ENCODE measurements at regions not wholly inside any gene's neighbourhood (a gene's known extent, or its start where the extent isn't known, plus 50 kb on each side); places are given as distances from the start of the nearest gene placed in this dataset.

GRCh38 chr6:95935736-95936135 is 80.0 kb upstream of the FUT9 start:
- H3K4me1 Mint-ChIP-seq (ENCODE audit: unreplicated experiment) = no peaks in the 10 kb centered on the region
- no peak overlapping the region for H3K27ac Mint-ChIP-seq (ENCODE audit: unreplicated experiment)
- no peak for TF ChIP-seq CTCF (IDR thresholded peaks at IDR 0.05; ENCODE audit: unreplicated experiment)

GRCh38 chr6:95946906-95947305 is 68.9 kb upstream of the FUT9 start:
- TF ChIP-seq CTCF (IDR thresholded peaks at IDR 0.05; ENCODE audit: unreplicated experiment) = no peak
- no peaks in the 10 kb centered on the region for H3K36me3 Mint-ChIP-seq (ENCODE audit: low read depth, unreplicated experiment)
- no peaks in the 10 kb centered on the region for H3K9me3 Mint-ChIP-seq (ENCODE audit: unreplicated experiment)
- H3K4me1 Mint-ChIP-seq (ENCODE audit: unreplicated experiment) = no peaks in the 10 kb centered on the region
- H3K27me3 Mint-ChIP-seq (ENCODE audit: unreplicated experiment) = no peaks in the 10 kb centered on the region
- no peak for DNase-seq (ENCODE audit: low spot score)
- H3K27ac Mint-ChIP-seq (ENCODE audit: unreplicated experiment) = no peak overlapping the region
- no peak overlapping the region for H3K4me3 Mint-ChIP-seq (ENCODE audit: unreplicated experiment)

More at GRCh38 chr6:95935736-95936135, 80.0 kb upstream of the FUT9 start:
- no peak for DNase-seq (ENCODE audit: low spot score)
- no peaks in the 10 kb centered on the region for H3K27me3 Mint-ChIP-seq (ENCODE audit: unreplicated experiment)
- no peak overlapping the region for H3K4me3 Mint-ChIP-seq (ENCODE audit: unreplicated experiment)
- no peaks in the 10 kb centered on the region for H3K9me3 Mint-ChIP-seq (ENCODE audit: unreplicated experiment)
- H3K36me3 Mint-ChIP-seq (ENCODE audit: low read depth, unreplicated experiment) = no peaks in the 10 kb centered on the region

- Mint-ChIP-seq H3K27ac (ENCODE audit: unreplicated experiment) (no peak overlapping the region), H3K9me3 (ENCODE audit: unreplicated experiment) (no peaks in the 10 kb centered on the region), H3K36me3 (ENCODE audit: low read depth, unreplicated experiment) (no peaks in the 10 kb centered on the region), H3K27me3 (ENCODE audit: unreplicated experiment) (no peaks in the 10 kb centered on the region), H3K4me1 (ENCODE audit: unreplicated experiment) (no peaks in the 10 kb centered on the region), H3K4me3 (ENCODE audit: unreplicated experiment) (no peak overlapping the region)
- DNase-seq (ENCODE audit: low spot score) = no peak
- no peak for TF ChIP-seq CTCF (IDR thresholded peaks at IDR 0.05; ENCODE audit: unreplicated experiment)
These were observed 67.5 kb upstream of the FUT9 start for GRCh38 chr6:95948324-95948723.

GRCh38 chr6:95949985-95950384 is 65.8 kb upstream of the FUT9 start:
- Mint-ChIP-seq H3K36me3 (ENCODE audit: low read depth, unreplicated experiment) (no peaks in the 10 kb centered on the region), H3K27me3 (ENCODE audit: unreplicated experiment) (no peaks in the 10 kb centered on the region), H3K9me3 (ENCODE audit: unreplicated experiment) (no peaks in the 10 kb centered on the region), H3K4me1 (ENCODE audit: unreplicated experiment) (no peaks in the 10 kb centered on the region), H3K4me3 (ENCODE audit: unreplicated experiment) (no peak overlapping the region), H3K27ac (ENCODE audit: unreplicated experiment) (no peak overlapping the region)
- TF ChIP-seq CTCF (IDR thresholded peaks at IDR 0.05; ENCODE audit: unreplicated experiment) = no peak
- no peak for DNase-seq (ENCODE audit: low spot score)

- no peak overlapping the region for H3K4me3 Mint-ChIP-seq (ENCODE audit: unreplicated experiment)
- H3K27me3 Mint-ChIP-seq (ENCODE audit: unreplicated experiment) = peaks cover 1% of the 10 kb centered on the region
These were observed 57.1 kb upstream of the FUT9 start for GRCh38 chr6:95958686-95959085.

More at GRCh38 chr6:95958686-95959085, 57.1 kb upstream of the FUT9 start:
- no peak overlapping the region for H3K27ac Mint-ChIP-seq (ENCODE audit: unreplicated experiment)
- H3K9me3 Mint-ChIP-seq (ENCODE audit: unreplicated experiment) = no peaks in the 10 kb centered on the region
- no peak for DNase-seq (ENCODE audit: low spot score)
- no peaks in the 10 kb centered on the region for H3K4me1 Mint-ChIP-seq (ENCODE audit: unreplicated experiment)
- TF ChIP-seq CTCF (IDR thresholded peaks at IDR 0.05; ENCODE audit: unreplicated experiment) = no peak
- no peaks in the 10 kb centered on the region for H3K36me3 Mint-ChIP-seq (ENCODE audit: low read depth, unreplicated experiment)

All from endothelial cell (in vitro differentiated cells).